Karpas-422 (cell line): ENCODE measurements at regions not wholly inside any gene's neighbourhood (a gene's known extent, or its start where the extent isn't known, plus 50 kb on each side); places are given as distances from the start of the nearest gene placed in this dataset.

Experiments
- DNase-seq: peaks from one replicate; pipeline ENCODE4 v3.0.0-alpha.2; 2015
- H2AFZ ChIP-seq: fragments of 200-600 bp; sonication (generic); 2 replicates; pipeline ENCODE4 v1.6.1; 2014; ENCODE audit warnings: antibody characterized with exemption, low read length, mixed read lengths
- H3K27ac ChIP-seq: fragments of 200-600 bp; sonication (generic); 2 replicates; pipeline ENCODE4 v1.5.1; 2014; ENCODE audit warnings: mild to moderate bottlenecking, low read length, moderate library complexity
- H3K27me3 ChIP-seq: fragments of 200-600 bp; sonication (generic); 2 replicates; pipeline ENCODE4 v1.6.1; 2014; ENCODE audit warnings: low read length, mixed read lengths
- H3K36me3 ChIP-seq: fragments of 200-600 bp; sonication (generic); 2 replicates; pipeline ENCODE4 v1.6.1; 2014; ENCODE audit warnings: low read length, mixed read lengths; ENCODE audit not compliant: insufficient read depth
- H3K4me1 ChIP-seq: fragments of 200-600 bp; sonication (generic); 2 replicates; pipeline ENCODE4 v1.6.1; 2014; ENCODE audit warnings: mild to moderate bottlenecking, low read length, mixed read lengths
- H3K4me2 ChIP-seq: fragments of 200-600 bp; sonication (generic); 2 replicates; pipeline ENCODE4 v1.6.1; 2014; ENCODE audit warnings: low read length, low read depth, mild to moderate bottlenecking; ENCODE audit not compliant: poor library complexity, severe bottlenecking
- H3K4me3 ChIP-seq: fragments of 200-600 bp; sonication (generic); 2 replicates; pipeline ENCODE4 v1.5.1; 2014; ENCODE audit warnings: mild to moderate bottlenecking, antibody characterized with exemption, low read length, mixed read lengths
- H3K79me2 ChIP-seq: fragments of 200-600 bp; sonication (generic); 2 replicates; pipeline ENCODE4 v1.6.1; 2014; ENCODE audit warnings: mild to moderate bottlenecking, low read length, mixed read lengths
- H3K9ac ChIP-seq: fragments of 200-600 bp; sonication (generic); 2 replicates; pipeline ENCODE4 v1.6.0; 2014; ENCODE audit warnings: low read length
- H3K9me2 ChIP-seq: fragments of 200-600 bp; sonication (generic), shearing (Covaris generic); replicated peaks from 2 replicates; pipeline ENCODE4 v1.6.0; 2014; ENCODE audit warnings: mild to moderate bottlenecking, low read length, moderate library complexity; ENCODE audit not compliant: insufficient read depth
- H3K9me3 ChIP-seq: fragments of 300-700, 200-600 bp; sonication (generic); 2 replicates; pipeline ENCODE4 v1.6.1; 2014; ENCODE audit warnings: low read length, mixed read lengths
- H4K20me1 ChIP-seq: fragments of 200-600 bp; sonication (generic); 2 replicates; pipeline ENCODE4 v1.6.1; 2014; ENCODE audit warnings: mild to moderate bottlenecking, antibody characterized with exemption, low read length, low read depth; ENCODE audit not compliant: insufficient read depth

DNA sequence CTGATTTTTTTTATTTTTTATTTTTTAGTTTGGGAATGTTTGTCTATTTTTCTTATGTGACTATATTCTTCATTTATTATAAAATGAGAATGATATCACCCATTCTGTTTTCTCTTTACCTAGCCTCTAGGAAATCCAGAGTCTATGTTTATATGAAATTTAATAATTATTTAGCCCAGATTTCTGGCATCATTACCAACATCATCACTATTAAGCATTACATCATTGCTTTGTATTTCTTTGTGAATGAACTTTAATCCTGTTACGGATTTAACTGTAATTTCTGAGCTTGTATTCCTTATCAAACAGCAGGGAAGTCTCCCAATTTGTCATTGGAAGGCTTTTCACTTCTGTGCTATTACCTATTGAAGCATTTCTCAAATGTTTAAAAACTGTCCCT, 72.7 kb upstream of the NOX3 start:
- no peak overlapping the region for H2AFZ ChIP-seq
- H3K79me2 ChIP-seq = no peaks in the 10 kb centered on the region
- DNase-seq = no peak
- H3K36me3 ChIP-seq = no peaks in the 10 kb centered on the region
- H4K20me1 ChIP-seq = no peaks in the 10 kb centered on the region
- H3K4me1 ChIP-seq = peaks cover 7% of the 10 kb centered on the region
- H3K9me2 ChIP-seq = no peaks in the 10 kb centered on the region
- no peak overlapping the region for H3K27ac ChIP-seq
- H3K4me2 ChIP-seq = no peak overlapping the region
- no peaks in the 10 kb centered on the region for H3K9me3 ChIP-seq
- H3K27me3 ChIP-seq = no peaks in the 10 kb centered on the region
- no peak overlapping the region for H3K9ac ChIP-seq
- H3K4me3 ChIP-seq = no peak overlapping the region

DNA sequence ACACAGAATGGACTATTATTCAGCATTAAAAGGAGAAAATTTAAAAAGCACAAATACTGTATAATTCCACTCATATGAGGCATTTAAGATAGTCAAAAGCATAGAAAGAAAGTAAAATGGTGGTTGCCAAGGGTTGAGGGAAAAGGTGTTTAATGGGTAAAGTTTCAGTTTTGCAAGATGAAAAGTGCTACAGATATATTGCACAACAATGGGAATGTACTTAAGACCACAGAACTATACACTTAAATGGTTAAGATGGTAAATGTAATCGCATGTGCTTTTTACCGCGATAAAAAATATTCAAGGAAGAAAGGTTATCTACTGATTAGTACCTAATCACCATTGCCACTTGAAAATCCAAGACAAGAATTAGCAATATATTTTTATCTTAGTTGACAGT, 71.8 kb upstream of the NOX3 start:
- no peaks in the 10 kb centered on the region for H3K27me3 ChIP-seq
- no peaks in the 10 kb centered on the region for H3K79me2 ChIP-seq
- H3K4me1 ChIP-seq = peaks cover 7% of the 10 kb centered on the region
- no peaks in the 10 kb centered on the region for H3K9me3 ChIP-seq
- no peak overlapping the region for H3K9ac ChIP-seq
- no peaks in the 10 kb centered on the region for H4K20me1 ChIP-seq
- no peaks in the 10 kb centered on the region for H3K9me2 ChIP-seq
- H3K27ac ChIP-seq = no peak overlapping the region
- H3K4me3 ChIP-seq = no peak overlapping the region
- no peak overlapping the region for H3K4me2 ChIP-seq
- no peak for DNase-seq
- no peak overlapping the region for H2AFZ ChIP-seq
- H3K36me3 ChIP-seq = no peaks in the 10 kb centered on the region

DNA sequence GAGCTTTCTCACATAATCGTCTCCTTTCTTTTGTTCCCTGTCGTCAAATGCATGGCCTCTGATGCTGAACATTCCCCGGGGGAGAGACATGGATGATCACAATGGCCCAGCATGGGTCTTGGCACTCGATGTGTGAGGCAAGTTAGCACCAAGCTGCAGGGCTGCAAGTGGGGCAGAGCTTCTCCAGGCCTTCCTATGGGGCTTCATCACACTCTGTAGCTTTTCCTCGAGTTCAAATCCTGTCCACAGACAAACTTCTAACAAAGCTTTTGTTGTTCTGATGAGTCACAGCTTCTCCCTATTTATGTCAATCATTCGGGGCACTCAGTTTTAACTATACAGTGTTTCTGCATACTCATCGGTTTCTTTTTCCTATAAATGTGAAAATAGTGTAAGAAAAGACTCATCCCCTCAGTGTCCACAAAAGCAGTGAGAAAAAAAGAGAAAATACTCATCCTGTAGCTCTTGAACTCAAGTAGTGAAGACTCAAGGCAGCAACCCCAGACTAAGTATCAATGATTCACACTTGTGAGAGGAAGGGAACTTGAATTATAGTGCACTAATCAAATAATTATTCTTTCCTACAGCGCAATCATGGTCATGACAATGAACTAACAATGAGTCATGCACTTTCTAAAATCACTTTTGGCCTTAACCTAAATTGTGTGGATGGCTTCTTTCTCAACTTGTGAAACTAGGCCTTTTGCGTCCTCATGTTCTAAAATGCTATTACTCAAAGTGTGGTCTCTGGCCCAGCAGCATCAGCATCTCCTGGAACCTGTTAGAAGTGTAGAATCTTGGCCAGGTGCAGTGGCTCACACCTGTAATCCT, 68.4 kb upstream of the NOX3 start:
- no peak for DNase-seq
- H2AFZ ChIP-seq = no peak overlapping the region

DNA sequence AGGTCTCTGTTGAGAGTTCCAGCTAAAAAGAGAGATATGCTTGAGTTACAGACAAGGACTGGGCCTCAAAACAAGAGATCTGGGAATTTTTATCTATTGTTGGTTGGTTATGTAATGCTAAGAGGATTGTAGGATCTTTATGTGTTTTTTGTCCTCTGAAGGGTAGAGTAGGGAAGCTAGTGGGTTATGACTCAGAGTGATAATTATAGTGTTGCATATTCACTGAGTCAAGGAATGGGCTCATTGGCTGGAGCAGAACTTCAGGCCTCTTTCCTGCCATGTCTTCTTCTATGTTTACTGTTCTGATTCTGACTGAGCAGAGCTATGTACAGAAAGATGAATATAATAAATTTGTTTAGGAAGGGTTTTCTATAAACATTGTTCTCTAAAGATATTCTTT, 66.1 kb upstream of the NOX3 start:
- Histone ChIP-seq H3K9me3 (no peaks in the 10 kb centered on the region), H2AFZ (no peak overlapping the region), H3K27me3 (no peaks in the 10 kb centered on the region), H3K4me2 (no peak overlapping the region), H3K79me2 (no peaks in the 10 kb centered on the region), H3K27ac (no peak overlapping the region), H3K4me1 (no peaks in the 10 kb centered on the region), H4K20me1 (no peaks in the 10 kb centered on the region), H3K9me2 (no peaks in the 10 kb centered on the region), H3K4me3 (no peak overlapping the region), H3K9ac (no peak overlapping the region), H3K36me3 (no peaks in the 10 kb centered on the region)
- no peak for DNase-seq

More for the DNA sequence above, 68.4 kb upstream of the NOX3 start:
- H3K36me3 ChIP-seq = no peaks in the 10 kb centered on the region
- no peak overlapping the region for H3K4me2 ChIP-seq
- no peak overlapping the region for H3K4me3 ChIP-seq
- H3K4me1 ChIP-seq = peaks cover 3% of the 10 kb centered on the region
- H3K9me3 ChIP-seq = no peaks in the 10 kb centered on the region
- no peaks in the 10 kb centered on the region for H3K9me2 ChIP-seq
- no peaks in the 10 kb centered on the region for H3K79me2 ChIP-seq
- no peaks in the 10 kb centered on the region for H4K20me1 ChIP-seq
- no peak overlapping the region for H3K9ac ChIP-seq
- no peak overlapping the region for H3K27ac ChIP-seq
- H3K27me3 ChIP-seq = no peaks in the 10 kb centered on the region

DNA sequence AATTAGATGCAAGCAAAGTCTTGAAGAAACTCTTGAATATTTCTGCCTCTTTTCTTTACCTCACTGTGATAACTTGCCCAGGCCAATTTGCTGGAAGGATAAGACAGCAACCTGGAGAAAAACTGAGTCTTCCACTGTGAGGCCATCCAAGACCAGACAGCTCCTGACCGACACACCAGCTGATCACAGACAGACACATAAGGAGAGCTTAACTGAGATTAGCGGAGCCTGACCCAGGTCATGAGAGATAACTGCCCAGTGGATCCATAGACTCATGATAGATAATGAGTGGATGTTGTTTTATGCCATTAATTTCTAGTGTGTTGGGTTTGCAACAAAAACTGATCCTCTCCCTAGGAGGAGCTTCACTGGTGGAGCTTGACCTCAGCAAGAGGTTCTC, 64.4 kb upstream of the NOX3 start:
- no peaks in the 10 kb centered on the region for H3K79me2 ChIP-seq
- no peaks in the 10 kb centered on the region for H3K9me3 ChIP-seq
- no peak overlapping the region for H3K27ac ChIP-seq
- H3K4me1 ChIP-seq = no peaks in the 10 kb centered on the region
- no peaks in the 10 kb centered on the region for H3K36me3 ChIP-seq
- no peak overlapping the region for H3K9ac ChIP-seq
- H4K20me1 ChIP-seq = no peaks in the 10 kb centered on the region
- H2AFZ ChIP-seq = no peak overlapping the region
- no peaks in the 10 kb centered on the region for H3K27me3 ChIP-seq
- H3K9me2 ChIP-seq = no peaks in the 10 kb centered on the region
- no peak overlapping the region for H3K4me3 ChIP-seq
- H3K4me2 ChIP-seq = no peak overlapping the region
- no peak for DNase-seq

DNA sequence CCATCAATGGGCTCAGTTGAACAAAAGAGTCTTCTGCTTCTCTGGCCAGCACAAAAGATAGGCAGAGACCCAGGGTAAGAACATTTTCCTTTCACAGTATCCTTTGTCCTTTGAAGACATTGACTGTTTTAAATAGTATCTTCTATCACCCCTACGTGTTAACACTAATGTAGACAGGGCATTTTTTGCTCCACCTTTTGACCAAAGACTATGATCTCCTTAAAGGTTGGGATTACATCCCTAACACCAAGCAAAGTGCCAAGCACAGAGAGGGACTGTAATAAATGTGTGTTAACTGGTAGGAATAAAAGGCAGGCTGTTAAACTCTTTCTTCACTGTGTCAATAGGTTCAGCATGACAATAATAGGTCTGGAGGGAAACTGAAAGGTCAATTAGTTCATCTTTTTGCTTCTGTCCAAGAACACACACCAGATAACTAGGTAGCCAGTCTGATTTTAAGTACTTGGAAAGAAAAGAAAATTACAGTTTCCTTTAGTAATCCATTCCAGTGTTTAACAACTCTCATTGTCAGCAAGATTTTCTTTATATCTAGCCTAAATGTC, 63.6 kb upstream of the NOX3 start:
- no peak overlapping the region for H3K9ac ChIP-seq
- H3K9me2 ChIP-seq = no peaks in the 10 kb centered on the region
- H2AFZ ChIP-seq = no peak overlapping the region
- H3K4me1 ChIP-seq = no peaks in the 10 kb centered on the region
- DNase-seq = no peak
- no peaks in the 10 kb centered on the region for H3K9me3 ChIP-seq
- no peaks in the 10 kb centered on the region for H3K79me2 ChIP-seq
- H3K36me3 ChIP-seq = no peaks in the 10 kb centered on the region
- H4K20me1 ChIP-seq = no peaks in the 10 kb centered on the region
- H3K27ac ChIP-seq = no peak overlapping the region
- H3K27me3 ChIP-seq = no peaks in the 10 kb centered on the region
- no peak overlapping the region for H3K4me3 ChIP-seq
- no peak overlapping the region for H3K4me2 ChIP-seq

DNA sequence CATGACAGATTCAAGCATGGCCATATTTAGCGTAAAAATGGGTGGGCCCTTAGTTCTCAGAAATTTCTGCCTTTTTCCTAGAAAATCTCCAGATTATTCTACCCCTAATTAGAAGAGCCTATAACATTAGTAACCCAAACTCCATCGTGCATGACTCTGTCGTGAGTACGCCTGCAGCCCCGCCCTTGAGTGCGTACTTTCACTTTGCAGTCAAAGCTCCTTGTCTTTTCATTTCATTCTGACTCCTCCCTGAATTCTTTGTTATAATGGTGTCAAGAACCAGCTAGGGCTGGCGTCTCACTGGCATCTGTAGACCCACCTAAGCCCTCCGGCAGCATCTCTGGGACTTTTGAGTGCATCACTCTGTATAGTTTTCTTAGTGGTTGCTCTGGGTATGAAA, 61.7 kb upstream of the NOX3 start:
- no peaks in the 10 kb centered on the region for H3K9me2 ChIP-seq
- H3K79me2 ChIP-seq = no peaks in the 10 kb centered on the region
- no peak overlapping the region for H3K4me2 ChIP-seq
- no peak overlapping the region for H3K27ac ChIP-seq
- H3K9me3 ChIP-seq = no peaks in the 10 kb centered on the region
- no peaks in the 10 kb centered on the region for H3K36me3 ChIP-seq
- H2AFZ ChIP-seq = no peak overlapping the region
- no peak overlapping the region for H3K9ac ChIP-seq
- no peaks in the 10 kb centered on the region for H3K4me1 ChIP-seq
- H4K20me1 ChIP-seq = no peaks in the 10 kb centered on the region
- H3K27me3 ChIP-seq = no peaks in the 10 kb centered on the region
- no peak overlapping the region for H3K4me3 ChIP-seq
- DNase-seq = no peak

DNA sequence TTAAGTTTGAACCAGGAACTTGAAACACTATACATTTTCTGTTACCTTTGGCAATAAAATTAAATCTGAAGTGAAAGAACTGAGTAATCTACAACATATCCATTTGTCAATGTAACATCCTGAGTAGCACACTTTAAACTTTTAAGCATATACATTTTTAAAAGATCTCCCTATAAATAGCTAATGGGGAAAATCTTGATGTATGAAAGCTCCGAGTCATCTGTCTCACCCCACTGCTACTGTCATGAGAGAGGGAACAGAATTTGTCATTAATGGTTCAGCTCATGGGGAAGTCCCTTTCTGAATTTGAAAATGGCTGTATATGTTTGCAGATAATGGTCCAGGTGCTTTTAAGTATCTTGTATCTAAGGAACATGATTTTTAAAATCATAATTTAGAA, 55.2 kb upstream of the NOX3 start:
- no peaks in the 10 kb centered on the region for H3K36me3 ChIP-seq

More for the DNA sequence above, 55.2 kb upstream of the NOX3 start:
- Histone ChIP-seq H3K9me3 (no peaks in the 10 kb centered on the region), H4K20me1 (no peaks in the 10 kb centered on the region), H3K4me1 (no peaks in the 10 kb centered on the region), H2AFZ (no peak overlapping the region), H3K4me3 (no peak overlapping the region), H3K79me2 (no peaks in the 10 kb centered on the region), H3K4me2 (no peak overlapping the region), H3K27ac (no peak overlapping the region), H3K9ac (no peak overlapping the region), H3K9me2 (no peaks in the 10 kb centered on the region), H3K27me3 (no peaks in the 10 kb centered on the region)
- DNase-seq = no peak
